Parathyroid adenoma (tissue), 2 donors: ENCODE measurements at regions not wholly inside any gene's neighbourhood (a gene's known extent, or its start where the extent isn't known, plus 50 kb on each side); places are given as distances from the start of the nearest gene placed in this dataset.

ENCODE experiments used
- H2AFZ ChIP-seq: fragments of 300-600 bp; sonication (generic); one replicate; pipeline ENCODE4 v1.7.0; 2017; ENCODE audit warnings: antibody characterized with exemption, mild to moderate bottlenecking
- H3K27ac ChIP-seq: fragments of 300-600 bp; sonication (generic); one replicate; pipeline ENCODE4 v1.7.0; 2017
- H3K27me3 ChIP-seq: fragments of 300-600 bp; sonication (generic); one replicate; pipeline ENCODE4 v1.7.0; 2017; ENCODE audit warnings: low read length; ENCODE audit not compliant: control insufficient read depth, insufficient read depth
- H3K36me3 ChIP-seq: fragments of 300-600 bp; sonication (generic); one replicate; pipeline ENCODE4 v1.7.0; 2017; ENCODE audit warnings: low read length; ENCODE audit not compliant: control insufficient read depth, insufficient read depth
- H3K4me1 ChIP-seq: fragments of 300-600 bp; sonication (generic); one replicate; pipeline ENCODE4 v1.7.0; 2017; ENCODE audit warnings: control low read depth
- H3K4me2 ChIP-seq: fragments of 300-600 bp; sonication (generic); one replicate; pipeline ENCODE4 v1.7.0; 2017; ENCODE audit warnings: low read length
- H3K4me3 ChIP-seq: fragments of 300-600 bp; sonication (generic); one replicate; pipeline ENCODE4 v1.7.0; 2017; ENCODE audit warnings: low read depth, low read length
- H3K79me2 ChIP-seq: fragments of 300-600 bp; sonication (generic); one replicate; pipeline ENCODE4 v1.7.0; 2017; ENCODE audit warnings: control low read depth
- H3K9ac ChIP-seq: fragments of 300-600 bp; sonication (generic); one replicate; pipeline ENCODE4 v1.7.0; 2017; ENCODE audit warnings: mild to moderate bottlenecking
- H3K9me3 ChIP-seq: fragments of 300-600 bp; sonication (generic); one replicate; pipeline ENCODE4 v1.7.0; 2017; ENCODE audit warnings: low read length; ENCODE audit not compliant: control insufficient read depth
- TF ChIP-seq, protein P1 (sequence below): fragments of 300-600 bp; sonication (generic); IDR thresholded peaks from one replicate; pipeline ENCODE4 v1.7.0; 2017; ENCODE audit warnings: antibody characterized with exemption, mild to moderate bottlenecking
- donor health status: primary hyperparathyroidism.

DNA sequence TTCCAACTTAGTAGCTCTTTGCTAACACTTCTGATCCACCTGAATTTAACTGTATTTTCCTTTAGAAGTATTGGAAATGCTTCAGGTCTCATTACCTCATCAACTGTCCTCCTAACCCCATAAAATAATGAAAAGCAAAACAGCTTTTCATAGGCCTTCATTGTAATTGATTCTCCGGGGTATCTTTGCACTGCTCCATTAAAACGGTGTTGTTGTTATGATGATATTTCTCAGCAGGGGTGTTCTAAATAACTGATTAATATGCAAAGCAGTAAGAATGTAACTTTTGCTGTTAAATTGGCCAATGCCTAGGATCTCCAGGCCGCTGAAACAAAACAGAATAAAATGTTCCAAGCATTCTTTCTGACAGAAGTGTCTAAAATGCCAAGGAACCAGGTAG, 1983.2 kb downstream of the EFNA5 start:
- Histone ChIP-seq H3K27ac (no peak overlapping the region), H2AFZ (no peak overlapping the region), H3K27me3 (no peaks in the 10 kb centered on the region), H3K4me2 (no peak overlapping the region), H3K9me3 (no peaks in the 10 kb centered on the region), H3K79me2 (no peaks in the 10 kb centered on the region), H3K4me3 (no peak overlapping the region), H3K36me3 (no peaks in the 10 kb centered on the region), H3K9ac (no peak overlapping the region), H3K4me1 (no peaks in the 10 kb centered on the region)
- TF ChIP-seq, protein P1, sequence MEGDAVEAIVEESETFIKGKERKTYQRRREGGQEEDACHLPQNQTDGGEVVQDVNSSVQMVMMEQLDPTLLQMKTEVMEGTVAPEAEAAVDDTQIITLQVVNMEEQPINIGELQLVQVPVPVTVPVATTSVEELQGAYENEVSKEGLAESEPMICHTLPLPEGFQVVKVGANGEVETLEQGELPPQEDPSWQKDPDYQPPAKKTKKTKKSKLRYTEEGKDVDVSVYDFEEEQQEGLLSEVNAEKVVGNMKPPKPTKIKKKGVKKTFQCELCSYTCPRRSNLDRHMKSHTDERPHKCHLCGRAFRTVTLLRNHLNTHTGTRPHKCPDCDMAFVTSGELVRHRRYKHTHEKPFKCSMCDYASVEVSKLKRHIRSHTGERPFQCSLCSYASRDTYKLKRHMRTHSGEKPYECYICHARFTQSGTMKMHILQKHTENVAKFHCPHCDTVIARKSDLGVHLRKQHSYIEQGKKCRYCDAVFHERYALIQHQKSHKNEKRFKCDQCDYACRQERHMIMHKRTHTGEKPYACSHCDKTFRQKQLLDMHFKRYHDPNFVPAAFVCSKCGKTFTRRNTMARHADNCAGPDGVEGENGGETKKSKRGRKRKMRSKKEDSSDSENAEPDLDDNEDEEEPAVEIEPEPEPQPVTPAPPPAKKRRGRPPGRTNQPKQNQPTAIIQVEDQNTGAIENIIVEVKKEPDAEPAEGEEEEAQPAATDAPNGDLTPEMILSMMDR = no peak

DNA sequence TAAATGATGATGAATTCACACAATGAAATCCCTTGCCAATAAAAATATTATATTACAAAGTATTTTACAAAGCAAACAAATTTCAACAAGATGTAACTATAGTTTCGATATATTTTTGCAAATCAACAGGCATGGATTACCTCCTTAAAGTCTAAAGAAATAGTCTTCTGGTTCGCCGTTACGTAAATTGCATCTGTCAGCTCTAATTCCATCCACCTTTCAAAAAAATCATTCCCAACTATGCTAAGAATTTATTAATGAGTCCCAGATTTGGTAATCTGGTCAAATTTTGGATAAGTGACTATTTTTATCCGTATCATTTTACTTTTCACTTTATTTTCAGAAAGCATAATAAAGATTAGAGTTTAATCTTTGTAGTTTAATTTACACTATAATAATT, 1984.9 kb downstream of the EFNA5 start:
- TF ChIP-seq, protein P1 = no peak
- H3K4me3 ChIP-seq = no peak overlapping the region
- no peak overlapping the region for H3K4me2 ChIP-seq
- H3K27me3 ChIP-seq = no peaks in the 10 kb centered on the region
- no peaks in the 10 kb centered on the region for H3K36me3 ChIP-seq
- H3K9me3 ChIP-seq = no peaks in the 10 kb centered on the region
- H3K4me1 ChIP-seq = peaks cover 4% of the 10 kb centered on the region
- no peaks in the 10 kb centered on the region for H3K79me2 ChIP-seq
- H2AFZ ChIP-seq = no peak overlapping the region
- H3K27ac ChIP-seq = no peak overlapping the region
- H3K9ac ChIP-seq = no peak overlapping the region

DNA sequence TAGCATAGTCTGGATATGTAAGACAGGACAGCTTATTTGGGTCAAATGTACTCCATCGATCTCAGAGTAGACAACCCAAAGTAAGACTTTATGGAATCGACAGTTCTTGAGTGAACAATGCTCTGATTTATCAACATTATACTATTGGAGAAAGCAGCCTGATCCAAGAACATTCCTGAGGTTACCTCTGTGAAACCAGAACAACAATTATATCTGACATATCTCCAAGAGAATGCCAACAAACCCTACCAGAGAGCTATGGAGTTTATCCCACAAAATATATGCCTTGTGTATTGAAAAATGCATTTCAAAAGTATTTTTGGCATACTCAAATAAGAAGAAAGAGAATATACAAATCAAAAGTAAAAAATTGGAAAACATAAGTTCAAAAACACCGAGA, 1985.9 kb downstream of the EFNA5 start:
- Histone ChIP-seq H3K4me2 (no peak overlapping the region), H3K4me1 (peaks cover 6% of the 10 kb centered on the region), H3K79me2 (no peaks in the 10 kb centered on the region), H3K4me3 (no peak overlapping the region), H2AFZ (no peak overlapping the region), H3K9me3 (no peaks in the 10 kb centered on the region), H3K27me3 (no peaks in the 10 kb centered on the region), H3K27ac (no peak overlapping the region), H3K36me3 (no peaks in the 10 kb centered on the region), H3K9ac (no peak overlapping the region)
- TF ChIP-seq, protein P1 = no peak

DNA sequence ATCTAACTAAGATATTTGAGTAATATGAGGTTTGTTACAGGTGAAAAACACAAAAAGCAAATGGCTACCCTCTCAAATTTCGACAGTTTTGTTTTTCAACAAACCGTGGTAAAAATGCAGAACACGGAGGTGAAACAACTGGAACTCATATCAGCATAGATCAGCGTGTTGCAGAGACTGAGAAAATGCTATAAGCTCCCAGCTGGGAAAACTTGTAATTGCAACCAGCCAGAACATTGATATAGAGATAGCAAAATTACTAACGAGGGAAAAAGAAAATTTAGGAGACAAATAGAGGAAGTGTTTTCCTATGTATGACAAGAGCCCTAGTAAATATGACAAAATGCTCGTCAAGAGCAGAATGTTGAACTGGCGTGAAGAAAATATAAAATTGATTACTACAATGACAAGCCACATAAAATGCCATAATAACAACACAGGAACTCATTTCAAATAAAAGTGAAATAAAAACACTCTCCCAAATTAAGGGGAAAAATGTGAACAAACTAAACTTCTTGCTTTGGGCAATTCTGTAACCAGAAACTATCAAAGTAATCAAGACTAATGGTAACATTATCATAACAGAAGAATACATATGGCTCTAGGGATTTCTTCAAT, 1989.8 kb downstream of the EFNA5 start:
- Histone ChIP-seq H3K4me1 (peaks cover 6% of the 10 kb centered on the region), H3K9me3 (no peaks in the 10 kb centered on the region), H2AFZ (peak overlapping the region; percentile 41), H3K27me3 (no peaks in the 10 kb centered on the region), H3K79me2 (no peaks in the 10 kb centered on the region), H3K4me3 (no peak overlapping the region), H3K9ac (no peak overlapping the region), H3K4me2 (peak overlapping the region; percentile 5), H3K27ac (no peak overlapping the region), H3K36me3 (no peaks in the 10 kb centered on the region)
- TF ChIP-seq, protein P1 = no peak

- H3K36me3 ChIP-seq = no peaks in the 10 kb centered on the region
- H3K27ac ChIP-seq = no peak overlapping the region
- no peaks in the 10 kb centered on the region for H3K9me3 ChIP-seq
- H3K9ac ChIP-seq = no peak overlapping the region
- H3K27me3 ChIP-seq = no peaks in the 10 kb centered on the region
- H3K4me1 ChIP-seq = peaks cover 6% of the 10 kb centered on the region
- H3K79me2 ChIP-seq = no peaks in the 10 kb centered on the region
- no peak overlapping the region for H2AFZ ChIP-seq
- no peak overlapping the region for H3K4me3 ChIP-seq
- no peak overlapping the region for H3K4me2 ChIP-seq
- TF ChIP-seq, protein P1 = no peak
These were observed 1993.4 kb downstream of the EFNA5 start for GRCh38 chr5:105677291-105677690.
